GM19238 (cell line): ENCODE measurements at regions not wholly inside any gene's neighbourhood (a gene's known extent, or its start where the extent isn't known, plus 50 kb on each side); places are given as distances from the start of the nearest gene placed in this dataset.
A peak's percentile ranks its signal among the peaks of the same experiment; 100 is the strongest.

Experiments
- DNase-seq: peaks from one replicate; pipeline ENCODE4 v3.0.0; 2011; ENCODE audit warnings: low spot score; ENCODE audit not compliant: insufficient read length

DNA sequence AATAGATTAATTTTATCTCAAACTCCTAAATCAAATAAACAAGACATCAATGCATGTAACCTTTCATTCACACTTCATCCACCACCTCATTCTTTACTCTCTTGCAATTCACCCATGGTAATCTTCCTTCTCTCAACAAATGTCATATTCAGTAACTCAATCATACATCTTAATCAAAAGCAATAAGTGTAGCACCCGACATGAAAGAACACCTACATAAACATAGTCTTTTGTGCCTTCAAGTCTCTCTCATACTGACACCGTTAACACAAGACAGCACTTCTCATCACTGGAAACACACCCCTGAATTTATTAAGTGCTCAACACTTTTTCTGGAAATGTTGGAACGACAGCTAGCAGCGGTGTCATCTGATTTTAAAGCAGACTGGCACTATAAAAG lies 225.9 kb downstream of the TTLL7 start:
- DNase-seq, result no peak

GRCh38 chr1:83770319-83770661 lies 228.6 kb downstream of the TTLL7 start:
- no peak for DNase-seq

DNA sequence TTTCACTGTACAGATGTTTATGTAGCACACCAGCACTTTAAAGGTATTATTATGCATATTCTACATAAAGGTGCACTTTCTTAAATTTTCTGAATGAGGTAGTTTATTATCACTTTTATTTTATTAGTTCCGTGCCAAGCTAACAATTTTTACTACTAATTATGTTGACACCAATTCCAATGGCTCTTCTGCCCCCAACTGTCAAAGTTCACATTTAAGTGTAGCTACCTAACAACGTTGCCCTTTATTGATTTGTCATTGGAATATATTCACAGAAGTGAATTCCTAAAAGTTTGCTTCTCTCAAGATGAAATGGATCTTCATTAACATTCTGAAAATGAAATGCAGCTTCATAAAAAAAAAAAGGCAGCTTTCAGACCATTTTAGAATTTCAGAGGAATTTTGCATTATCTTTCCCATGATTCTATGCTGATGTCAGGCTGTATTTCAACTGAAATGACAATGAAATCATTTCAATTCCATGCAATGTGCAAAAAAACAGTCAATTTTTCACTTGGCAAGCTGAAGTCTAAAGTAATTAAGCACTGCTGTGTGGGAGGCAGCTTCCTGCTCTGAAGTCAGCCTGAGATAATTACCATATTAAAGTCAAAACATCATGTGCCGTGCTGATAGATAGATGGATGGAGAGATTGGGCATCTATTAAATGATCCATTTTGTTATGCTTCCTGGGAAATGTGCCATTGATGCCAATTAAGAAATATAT lies 229.2 kb downstream of the TTLL7 start:
- no peak for DNase-seq

GRCh38 chr1:83769072-83769471 lies 229.9 kb downstream of the TTLL7 start:
- no peak for DNase-seq

DNA sequence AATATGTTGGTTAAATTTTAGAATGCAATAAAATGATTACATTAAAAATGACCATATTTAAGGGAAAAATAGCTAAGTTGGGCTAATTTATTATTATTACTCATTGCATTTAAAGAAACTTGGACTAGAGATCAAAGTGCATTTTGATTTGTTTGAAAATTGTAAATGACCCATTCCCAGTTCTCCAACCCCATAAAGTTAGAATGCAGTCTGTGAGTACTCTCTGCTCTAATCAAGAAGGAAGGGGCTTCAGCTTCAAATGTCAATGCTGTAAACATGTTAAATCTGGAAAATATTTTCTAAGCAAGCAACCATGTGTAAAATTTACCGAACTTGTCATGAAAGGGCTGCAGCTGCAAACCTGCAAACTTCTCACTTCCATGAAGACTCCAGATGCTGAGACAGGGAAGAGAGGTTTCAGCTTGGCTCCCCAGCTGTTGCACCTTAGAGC lies 232.7 kb downstream of the TTLL7 start:
- no peak for DNase-seq

DNA sequence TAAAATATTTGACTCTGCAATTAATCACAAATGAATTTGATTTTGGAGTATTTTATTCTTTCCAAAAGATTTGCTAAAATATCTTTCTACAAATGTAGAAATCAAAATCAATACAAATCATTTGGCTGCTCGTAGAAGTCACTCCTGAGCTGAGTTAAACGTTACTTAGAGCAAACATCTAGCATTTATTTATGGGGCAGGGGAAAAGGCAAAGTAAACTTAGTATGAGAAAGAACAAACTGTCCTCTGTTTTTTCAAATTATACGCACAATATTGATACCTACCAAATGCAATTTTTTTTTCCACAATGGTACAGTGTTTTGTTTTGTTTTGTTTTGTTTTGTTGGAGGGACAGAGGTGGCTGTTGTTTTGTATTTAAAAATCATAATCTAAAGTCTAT lies 233.8 kb downstream of the TTLL7 start:
- DNase-seq, result no peak

DNA sequence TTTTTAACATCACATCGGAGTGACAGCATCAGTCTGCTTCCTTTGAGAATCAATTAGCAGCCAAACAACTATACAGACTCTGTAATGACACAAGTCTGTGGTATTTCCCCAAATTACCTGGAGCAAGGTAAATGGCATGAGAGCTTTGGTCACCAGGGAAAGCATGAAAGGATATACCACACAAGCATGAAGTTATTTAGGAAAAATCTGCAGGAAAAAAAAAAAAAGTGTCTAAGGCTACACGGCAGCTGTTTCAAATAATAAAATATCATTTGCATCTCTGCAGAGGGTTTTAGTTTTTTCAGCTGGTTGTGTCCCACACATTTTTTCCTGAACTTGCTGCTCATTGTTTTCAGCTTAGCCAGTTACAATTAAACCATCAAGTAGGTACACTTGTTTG lies 234.7 kb downstream of the TTLL7 start:
- DNase-seq, result no peak

DNA sequence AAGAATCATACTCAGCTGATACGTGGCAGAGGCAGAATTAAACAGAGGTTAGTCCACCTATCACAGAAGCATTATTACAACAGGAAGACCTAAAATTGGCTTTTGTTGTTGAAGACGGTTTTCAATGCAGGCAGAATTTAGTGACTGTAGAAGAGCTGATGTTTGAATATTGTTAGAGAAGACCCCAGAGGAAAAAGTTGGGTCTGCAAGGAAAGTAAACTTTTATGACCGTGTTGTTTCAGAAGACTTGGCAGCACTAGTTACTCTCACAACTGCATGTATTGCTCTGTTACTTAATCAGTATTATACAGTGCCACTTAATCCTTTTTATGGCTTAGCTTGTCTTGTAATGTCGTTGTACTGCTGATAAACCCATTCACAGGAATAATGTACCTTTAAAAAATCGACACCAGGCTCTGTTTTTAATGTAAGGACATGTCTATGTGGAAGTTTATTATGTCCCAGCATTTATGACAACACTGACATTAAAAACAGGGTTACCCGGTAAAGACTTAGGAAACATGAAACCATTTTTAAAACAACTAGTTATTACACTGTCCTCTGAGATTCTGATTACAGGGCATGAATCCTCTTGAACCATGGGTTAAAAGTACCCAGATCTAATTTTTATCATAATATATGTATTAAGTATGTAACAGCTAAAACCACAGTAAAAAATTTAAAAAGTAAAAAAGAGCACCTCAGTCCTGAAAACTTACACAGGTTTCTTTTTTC lies 235.4 kb downstream of the TTLL7 start:
- DNase-seq, result no peak

- no peak for DNase-seq
Measured at GRCh38 chr1:83762416-83762815, 236.5 kb downstream of the TTLL7 start.

DNA sequence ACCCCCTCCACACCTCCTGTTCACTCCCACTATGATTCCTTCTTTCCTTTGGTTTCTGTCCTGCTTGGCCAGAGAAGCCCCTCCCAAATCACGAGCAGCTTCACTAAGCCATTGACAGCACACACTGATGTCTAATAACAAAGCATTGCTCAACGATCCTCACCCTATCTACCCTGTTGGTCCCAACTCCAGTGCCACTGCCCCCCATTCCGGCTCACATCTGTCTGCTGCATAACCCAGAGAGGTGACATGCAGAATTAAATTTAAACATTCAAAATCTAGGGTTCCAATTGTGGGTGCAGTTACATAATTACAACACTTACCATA lies 236.9 kb downstream of the TTLL7 start:
- DNase-seq, result no peak

DNA sequence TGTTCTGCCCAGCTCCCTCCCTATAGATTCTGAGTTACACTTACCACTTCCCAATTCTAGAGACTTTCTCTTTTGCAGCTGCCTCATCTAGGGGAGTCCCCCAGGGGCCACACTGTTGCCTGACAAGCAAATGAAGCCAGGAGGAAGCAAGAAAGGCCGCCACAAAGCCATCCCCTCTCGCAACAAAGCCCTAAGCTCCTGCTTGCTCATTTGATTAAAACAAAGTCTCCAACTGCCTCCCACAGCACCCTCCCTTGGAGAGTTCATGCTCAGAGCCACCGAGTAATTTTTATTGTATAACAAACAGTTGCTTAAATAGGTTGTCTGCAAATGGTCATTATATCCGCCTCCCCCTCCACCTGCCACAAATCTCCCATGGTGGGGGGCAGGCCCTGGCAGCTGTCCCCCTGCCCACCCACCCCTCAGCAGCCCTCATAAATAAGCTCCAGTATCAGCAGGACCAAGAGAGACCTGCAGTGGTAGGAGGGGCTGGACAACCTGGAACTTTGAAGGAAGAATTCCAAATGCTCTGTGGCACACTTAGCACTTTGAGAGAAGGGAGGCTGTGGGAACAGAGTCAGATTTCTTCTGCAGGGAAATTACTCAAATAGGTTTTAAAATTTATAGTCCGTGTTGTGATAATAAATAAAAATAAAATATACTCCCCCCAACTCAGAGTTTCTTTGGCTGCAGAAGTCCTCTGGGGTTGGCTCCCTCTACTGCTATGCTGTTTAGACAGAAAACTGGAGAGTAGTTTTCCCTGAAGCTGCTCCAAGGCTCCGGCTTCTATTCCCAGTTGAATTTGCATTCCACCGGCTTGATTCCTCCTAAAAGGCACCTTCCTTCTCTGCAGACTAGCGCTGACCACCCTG lies 237.5 kb downstream of the TTLL7 start:
- peak; percentile 29 for DNase-seq

DNA sequence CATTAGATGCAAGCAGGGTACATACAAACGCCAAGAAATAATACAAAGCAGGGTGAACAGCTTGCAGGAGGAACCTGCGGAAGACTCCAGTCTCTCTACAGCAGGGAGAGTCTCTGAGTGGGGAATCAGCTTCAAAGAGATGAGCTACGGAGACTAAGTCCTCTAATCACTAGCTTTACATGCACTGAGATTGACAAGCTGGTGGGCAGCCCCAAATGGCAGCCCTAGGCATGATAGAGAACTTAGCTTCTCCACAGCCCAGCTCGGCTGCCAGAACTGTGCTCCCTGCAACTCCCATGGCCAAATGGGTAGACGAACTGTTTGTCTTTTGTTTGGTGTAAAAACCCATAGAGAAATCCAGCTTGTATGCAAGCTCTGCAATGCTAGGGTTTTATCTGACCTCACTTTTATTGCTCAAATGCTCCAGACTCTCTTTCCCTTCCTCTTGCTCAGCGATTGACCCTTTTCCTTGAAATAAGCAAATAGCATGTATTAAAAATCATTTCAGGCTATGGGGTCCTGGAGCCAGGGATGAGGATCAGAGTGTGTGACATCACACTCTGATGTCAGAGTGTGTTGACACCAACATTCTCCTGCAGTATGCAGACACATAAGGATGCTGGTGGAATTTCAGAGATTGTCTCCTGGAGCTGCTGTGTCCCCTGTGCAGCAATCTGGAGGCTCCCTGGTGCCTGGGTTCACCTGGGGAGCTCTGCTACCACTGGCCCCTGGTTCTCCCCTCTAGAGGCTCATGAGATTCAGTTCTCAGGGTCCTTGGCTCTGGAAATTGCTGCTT lies 238.5 kb downstream of the TTLL7 start:
- DNase-seq, result no peak

DNA sequence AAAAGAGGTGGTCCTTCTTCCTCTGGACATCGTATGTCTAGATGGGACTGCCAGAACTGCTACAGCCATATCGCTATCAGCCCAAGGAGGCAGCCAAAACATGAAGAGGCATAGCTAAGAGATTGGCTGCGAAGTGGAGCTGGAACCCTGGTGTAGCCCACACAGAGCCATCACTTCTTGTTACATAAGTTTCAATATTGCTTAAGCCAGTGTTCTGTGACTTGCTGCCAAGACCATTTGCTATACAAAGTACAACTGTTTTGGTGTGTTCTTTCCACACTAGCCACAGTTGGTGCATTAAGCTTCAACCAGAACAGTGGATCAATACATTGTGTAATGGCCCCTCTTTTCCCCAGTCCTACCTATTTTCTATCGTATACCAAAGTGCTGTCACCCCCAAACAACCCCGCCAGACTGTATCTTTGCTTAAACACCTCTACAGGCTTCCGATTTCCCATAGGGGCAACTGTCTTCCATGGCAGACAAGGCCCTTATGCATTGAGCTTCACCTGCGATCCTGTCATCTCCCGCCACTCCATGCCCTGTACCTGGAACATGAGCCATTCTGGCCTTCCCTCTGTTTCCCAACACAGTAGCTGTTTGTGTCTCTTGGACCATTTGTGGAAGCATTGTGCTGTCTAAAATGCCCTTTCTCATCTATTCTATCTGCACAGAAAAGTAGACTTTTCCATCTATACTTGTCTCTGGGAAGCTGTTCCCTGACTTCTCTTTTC lies 241.8 kb downstream of the TTLL7 start:
- DNase-seq, result no peak

DNA sequence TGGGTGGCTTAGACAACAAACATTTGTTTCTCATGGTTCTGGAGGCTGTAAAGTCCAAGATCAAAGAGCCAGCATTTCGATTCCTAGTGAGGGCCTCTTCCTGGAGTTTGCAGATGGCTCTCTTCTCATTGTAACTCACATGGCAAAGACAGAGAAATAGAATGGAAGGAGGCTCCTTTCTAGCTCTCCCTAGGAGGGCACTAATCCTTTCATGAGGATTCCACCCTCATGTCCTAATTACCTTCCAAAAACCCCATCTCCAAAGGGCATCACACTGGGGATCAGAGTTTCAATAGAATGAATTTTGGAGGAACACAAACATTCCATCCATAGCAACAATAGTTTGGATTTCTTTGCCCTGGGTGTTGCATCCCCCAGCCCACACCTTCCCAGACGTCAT lies 247.3 kb downstream of the TTLL7 start:
- no peak for DNase-seq

DNA sequence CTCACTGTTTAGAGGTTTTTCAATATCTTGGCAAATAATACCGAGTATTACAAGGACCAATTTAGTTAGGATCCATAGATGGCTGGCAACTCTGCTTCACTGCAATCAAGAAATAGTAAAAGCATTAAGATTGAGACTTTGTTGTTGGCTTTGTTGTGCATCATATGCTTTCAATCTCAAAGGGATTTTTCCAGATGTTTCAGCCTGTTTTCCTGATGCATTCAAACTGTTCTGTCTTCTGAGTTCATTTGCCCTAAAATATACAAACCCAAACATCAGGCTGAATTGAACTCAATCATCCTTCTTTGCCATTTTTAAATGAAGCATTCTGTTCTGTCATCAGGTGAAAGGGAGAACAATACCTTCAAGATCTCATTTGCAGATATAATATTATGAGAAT lies 248.7 kb downstream of the TTLL7 start:
- DNase-seq, result no peak

- no peak for DNase-seq
Measured at GRCh38 chr1:83747853-83748482, 251.0 kb downstream of the TTLL7 start.

DNA sequence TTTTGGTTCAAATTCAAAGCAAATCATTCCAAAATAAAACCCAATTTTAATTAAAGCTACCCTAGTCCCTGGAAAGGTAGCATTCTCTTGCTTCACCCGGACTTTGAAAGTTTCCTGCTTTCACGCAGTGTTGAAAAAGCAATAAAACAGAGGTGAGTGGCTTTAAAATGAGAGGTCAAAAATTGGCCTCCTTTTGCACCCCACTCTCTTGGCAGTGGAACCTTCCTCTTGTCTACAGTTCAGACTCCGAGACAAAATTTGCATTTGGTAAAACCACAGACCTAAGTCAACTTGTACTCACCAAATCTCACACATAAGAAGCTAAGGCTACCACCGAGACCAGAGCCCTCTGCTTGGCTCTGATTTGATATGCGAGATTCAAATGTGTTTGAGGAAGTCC lies 252.7 kb downstream of the TTLL7 start:
- no peak for DNase-seq

- no peak for DNase-seq
Measured at GRCh38 chr1:83742446-83742845, 256.5 kb downstream of the TTLL7 start.

DNA sequence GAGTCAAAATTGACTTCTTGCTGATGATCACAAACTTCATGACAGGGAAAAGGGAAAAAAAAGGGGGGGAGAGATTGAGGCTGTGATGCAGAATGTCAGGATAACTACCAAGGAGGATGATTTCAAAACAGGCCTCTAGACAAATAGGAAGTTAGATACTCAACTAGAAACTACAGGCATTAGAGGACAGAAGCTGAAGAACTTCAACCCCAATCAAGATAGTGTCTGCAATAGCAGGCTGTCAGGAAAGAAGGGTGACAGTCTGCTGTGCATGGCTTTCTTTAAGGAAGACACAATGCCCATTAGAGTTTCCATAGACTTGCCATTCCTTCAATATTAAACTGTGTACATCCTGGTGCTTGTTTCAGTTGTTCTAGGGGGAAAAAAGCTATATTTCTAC lies 257.2 kb downstream of the TTLL7 start:
- no peak for DNase-seq

DNA sequence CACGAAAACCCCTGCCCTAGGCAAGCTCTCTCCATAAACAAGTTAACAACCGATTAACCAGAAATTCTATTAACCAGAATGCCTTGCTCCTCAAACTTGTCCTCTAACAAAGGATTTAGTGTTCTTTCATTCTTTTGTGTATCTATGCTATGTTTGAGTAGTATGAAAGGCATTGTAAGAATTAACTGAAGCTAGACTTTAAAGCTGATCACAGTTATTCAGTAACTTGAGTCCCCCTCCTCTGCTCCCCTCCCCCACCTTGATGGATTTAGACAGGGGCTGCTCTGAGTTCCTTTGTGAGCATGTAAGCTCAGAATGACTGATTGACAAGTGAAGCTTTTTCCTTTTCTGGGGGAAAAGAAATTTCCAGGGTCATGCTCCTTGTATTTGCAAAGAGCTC lies 257.6 kb downstream of the TTLL7 start:
- no peak for DNase-seq
